Right renal cortex interstitium (tissue), 3 donors: ENCODE measurements at regions not wholly inside any gene's neighbourhood (a gene's known extent, or its start where the extent isn't known, plus 50 kb on each side); places are given as distances from the start of the nearest gene placed in this dataset.

Source experiments
- DNase-seq, 3 donors: peaks; one replicate each; pipeline ENCODE4 v3.0.0-alpha.2; 2013; ENCODE audit warnings: low read depth in 3 of 3, low spot score in 2 of 3

GRCh38 chr10:47140761-47141348, 159.1 kb upstream of the GDF10 start:
- DNase-seq = no peak

GRCh38 chr10:47141349-47141748, 158.6 kb upstream of the GDF10 start:
- no peak for DNase-seq

DNA sequence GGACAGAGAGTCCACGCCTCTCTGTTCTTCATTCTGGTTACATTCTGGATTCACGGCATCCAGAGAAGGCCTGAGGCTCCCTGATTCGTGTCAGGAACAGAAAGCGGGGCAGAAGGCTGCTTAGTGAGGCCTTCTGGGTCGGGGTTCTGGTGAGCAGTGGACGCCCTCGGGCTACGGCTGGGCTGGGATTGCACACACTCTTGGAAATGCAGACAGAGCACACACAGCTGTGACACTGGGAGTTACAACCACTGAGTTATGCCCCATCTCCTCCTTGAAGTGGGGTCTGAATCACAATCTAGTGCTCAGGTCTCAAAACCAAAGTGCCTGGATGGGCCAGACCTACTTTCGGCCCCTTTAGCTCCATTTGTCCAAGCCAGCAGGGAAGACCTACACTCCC, 156.9 kb upstream of the GDF10 start:
- no peak for DNase-seq

- no peak for DNase-seq
Measured at GRCh38 chr10:47143473-47143872, 156.5 kb upstream of the GDF10 start.

DNA sequence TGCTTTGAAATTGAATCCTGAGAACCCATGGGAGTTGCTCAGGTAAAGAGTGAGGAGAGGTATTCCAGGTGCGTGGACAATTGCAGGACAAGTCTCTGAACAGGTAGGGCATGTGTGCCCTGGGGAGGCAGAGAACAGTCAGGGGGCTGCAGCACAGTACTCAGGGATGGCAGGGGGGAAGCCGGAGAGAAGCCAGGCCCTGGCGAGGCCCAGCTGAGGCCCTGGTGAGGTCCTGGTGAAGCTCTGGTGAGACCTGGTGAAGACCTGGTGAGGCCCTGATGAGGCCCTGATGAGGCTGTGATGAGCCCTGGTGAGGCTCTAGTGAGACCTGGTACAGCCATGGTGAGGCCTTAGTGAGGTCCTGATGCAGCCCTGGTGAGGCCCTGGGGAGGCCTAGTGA, 155.5 kb upstream of the GDF10 start:
- no peak for DNase-seq

GRCh38 chr10:47145290-47145934, 154.6 kb upstream of the GDF10 start:
- DNase-seq = no peak

GRCh38 chr10:47146572-47146971, 153.4 kb upstream of the GDF10 start:
- no peak for DNase-seq

DNA sequence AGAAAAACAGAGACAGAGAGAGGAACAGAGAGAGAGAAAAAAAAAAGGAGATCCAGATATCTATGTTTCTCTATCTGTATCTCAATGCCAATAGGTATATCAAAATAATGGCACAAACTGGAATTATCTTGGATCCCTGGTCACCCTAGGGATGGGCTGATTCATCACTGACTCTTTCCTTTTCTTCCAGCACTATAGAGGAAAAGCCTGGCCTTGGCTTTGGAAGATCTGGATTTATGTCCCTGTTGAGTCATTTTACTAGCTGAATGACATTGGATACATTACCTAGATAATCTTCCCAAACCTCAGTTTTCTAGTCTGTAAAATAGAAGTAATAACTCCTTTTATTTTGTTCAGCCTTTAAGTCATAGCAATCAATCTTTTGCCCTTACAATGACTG, 152.8 kb upstream of the GDF10 start:
- DNase-seq = no peak

GRCh38 chr10:47150581-47150980, 149.4 kb upstream of the GDF10 start:
- DNase-seq = no peak

DNA sequence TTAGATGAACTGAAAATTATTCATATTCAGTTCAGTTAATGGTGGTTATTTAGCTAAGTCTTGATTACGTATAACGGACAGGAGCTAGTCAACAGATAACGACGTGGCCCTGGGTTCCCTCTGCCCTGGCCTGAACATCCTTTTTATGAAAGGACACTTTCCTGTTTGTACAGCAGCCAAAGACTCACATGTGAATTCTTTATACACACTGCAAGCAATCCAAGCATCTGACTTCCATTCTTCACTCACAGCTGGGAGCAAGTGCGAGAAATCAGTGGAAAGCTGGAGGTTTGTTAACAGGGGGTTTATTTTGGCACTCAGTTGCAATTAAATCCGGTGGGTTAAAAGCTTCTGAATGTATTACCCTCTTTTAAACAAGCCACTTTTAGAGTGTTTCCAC, 148.1 kb upstream of the GDF10 start:
- DNase-seq = no peak

DNA sequence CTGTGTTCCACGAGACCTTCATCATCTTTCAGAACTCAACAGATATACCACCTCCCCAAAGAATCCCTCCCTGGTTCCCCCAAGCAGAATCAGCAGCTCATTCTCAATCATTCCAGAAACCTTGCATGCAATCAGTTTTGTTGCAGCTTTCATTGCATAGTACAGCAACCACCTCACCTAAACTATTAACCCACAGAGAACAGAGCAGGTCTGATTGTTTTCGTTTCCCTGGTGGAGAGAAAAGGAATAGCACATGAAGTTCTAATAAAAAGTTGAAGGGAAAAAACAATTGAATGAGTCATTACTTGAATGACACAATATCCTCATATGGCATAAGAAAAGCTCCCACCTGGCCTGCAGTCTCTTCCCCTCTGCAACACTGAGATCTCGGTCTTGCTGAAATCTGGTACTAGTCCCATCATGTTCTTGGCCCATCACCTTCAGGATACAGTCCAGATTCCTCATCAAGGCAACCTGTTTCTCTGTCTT, 147.1 kb upstream of the GDF10 start:
- DNase-seq = no peak

DNA sequence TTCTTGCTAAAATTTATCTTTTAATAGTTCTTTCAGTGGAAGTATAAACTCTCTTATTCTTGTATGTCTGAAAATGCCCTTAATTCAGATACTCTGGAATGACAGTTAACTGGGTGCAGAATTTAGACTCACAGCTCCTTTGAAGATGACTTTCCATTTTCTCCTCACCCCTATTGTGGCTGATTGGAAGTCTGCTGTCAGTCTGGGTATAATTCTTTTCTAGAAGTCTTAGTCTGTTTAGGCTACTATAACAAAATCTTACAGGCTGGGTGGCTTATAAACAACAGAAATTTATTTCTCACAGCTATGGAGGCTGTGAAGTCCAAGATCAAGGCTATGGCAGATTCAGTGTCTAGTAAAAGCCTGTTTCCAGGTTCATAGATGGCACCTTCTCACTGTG, 145.2 kb upstream of the GDF10 start:
- no peak for DNase-seq

GRCh38 chr10:47156873-47157272, 143.1 kb upstream of the GDF10 start:
- DNase-seq = no peak

- no peak for DNase-seq
Measured at GRCh38 chr10:47158116-47159071, 141.6 kb upstream of the GDF10 start.

DNA sequence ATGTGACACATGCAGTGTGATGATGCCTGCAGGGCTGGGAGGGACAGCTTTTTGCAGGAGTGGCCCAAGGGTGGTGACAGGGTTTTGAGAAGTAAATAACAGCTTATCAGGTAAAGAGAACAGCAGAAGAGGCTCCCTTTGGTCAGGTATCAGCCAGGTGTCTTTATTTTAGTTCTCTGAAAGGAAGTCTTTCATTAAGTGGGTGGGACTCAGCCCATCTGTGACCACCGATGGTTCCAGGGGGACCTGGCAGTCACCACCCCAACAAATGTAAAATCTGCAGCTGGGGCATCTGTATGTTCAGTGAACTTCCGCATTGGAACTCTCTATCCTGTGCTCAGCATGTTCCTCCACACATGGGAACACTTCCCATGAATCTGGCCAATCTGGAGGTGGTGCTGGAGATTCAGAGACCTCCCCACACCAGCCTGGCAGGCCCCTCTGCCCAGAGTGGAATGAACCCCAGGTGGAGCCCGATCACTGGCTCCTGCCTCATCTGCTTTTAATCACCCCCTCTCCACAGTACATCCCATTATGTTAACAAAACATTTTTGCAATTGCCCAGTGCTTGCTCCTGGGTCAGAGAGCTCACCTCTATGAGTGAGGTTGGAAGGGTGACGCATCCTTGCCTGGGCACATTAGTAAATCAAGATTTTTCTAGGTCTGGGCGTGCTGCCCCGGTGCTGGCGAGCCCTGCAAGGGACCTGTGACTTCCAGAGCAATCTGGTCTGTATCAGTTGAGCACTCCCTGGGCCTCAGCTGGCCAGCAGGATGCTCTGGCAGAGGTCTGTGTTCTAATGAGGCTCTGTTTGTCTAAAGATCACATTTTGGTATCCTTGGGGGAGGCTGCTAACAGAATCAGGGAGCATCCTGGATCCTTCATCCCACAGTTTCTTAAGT, 140.4 kb upstream of the GDF10 start:
- no peak for DNase-seq

DNA sequence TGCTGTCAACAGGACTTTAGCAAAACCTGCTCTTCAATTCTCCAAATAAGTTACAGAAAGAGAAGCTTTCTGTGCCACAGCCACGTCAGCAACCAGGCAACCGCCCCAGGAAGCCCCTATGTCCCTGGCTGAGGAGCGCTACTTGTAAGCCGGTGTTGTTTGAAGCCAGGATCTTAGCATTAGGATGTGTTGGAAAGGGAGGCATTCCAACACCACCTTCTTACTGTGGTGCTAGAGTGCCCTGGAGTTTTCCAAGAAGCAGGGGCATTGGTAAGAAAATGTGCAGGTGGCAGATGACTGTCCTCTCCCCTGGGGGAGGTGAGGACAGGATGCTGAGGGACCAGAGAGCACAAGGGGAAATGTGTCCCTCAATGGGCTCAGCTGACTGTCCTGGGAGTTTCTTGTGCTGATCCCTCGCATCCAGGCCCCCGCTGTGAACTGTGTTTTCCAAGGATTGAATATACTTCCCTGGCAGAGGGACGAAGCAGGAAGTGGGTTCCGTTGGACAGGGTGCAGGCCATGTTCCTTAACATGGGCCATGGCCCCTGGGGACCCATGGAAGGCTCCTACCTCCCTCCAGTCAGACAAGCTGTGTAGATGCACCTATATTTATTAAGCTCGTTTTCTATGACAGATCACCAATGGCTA, 139.6 kb upstream of the GDF10 start:
- DNase-seq = no peak

- no peak for DNase-seq
Measured at GRCh38 chr10:47160967-47161366, 139.0 kb upstream of the GDF10 start.

- DNase-seq = no peak
Measured at GRCh38 chr10:47161465-47161864, 138.5 kb upstream of the GDF10 start.

- no peak for DNase-seq
Measured at GRCh38 chr10:47164126-47164799, 135.7 kb upstream of the GDF10 start.

DNA sequence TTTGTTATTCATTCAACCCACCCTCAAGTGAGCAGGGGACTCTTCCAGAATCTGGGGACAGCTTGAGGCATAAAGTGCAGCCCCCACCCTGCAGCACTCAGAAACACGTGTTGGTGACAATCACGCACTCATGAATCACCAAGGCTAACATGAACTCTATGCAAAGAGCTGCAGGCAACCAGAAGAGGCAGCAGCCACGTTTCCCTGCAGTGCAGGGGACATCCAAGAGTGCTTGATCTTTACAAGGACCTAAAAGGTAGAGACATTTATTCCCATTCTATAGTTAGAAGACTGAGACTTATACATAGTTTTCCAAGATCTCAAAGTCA, 135.2 kb upstream of the GDF10 start:
- no peak for DNase-seq
